ENCODE measurements at regions not wholly inside any gene's neighbourhood (a gene's known extent, or its start where the extent isn't known, plus 50 kb on each side); places are given as distances from the start of the nearest gene placed in this dataset.

- TF ChIP-seq ZNF565 (CRISPR knock-in tag; conservative IDR thresholded peaks at IDR 0.05; ENCODE audit: low read depth), result no peak
- no peak for TF ChIP-seq ZFP3 (CRISPR knock-in tag; IDR thresholded peaks at IDR 0.05)
- no peak for TF ChIP-seq RARB (CRISPR knock-in tag; IDR thresholded peaks at IDR 0.05)
- no peak for TF ChIP-seq ARNTL (CRISPR knock-in tag; IDR thresholded peaks at IDR 0.05; ENCODE audit: borderline replicate concordance, low read depth)
- no peak for TF ChIP-seq SNAI2 (CRISPR knock-in tag; IDR thresholded peaks at IDR 0.05)
- no peak for TF ChIP-seq TCF4 (CRISPR knock-in tag; IDR thresholded peaks at IDR 0.05; ENCODE audit: borderline replicate concordance)
- no peak for TF ChIP-seq CREB5 (CRISPR knock-in tag; IDR thresholded peaks at IDR 0.05; ENCODE audit: low read depth)
- no peak for TF ChIP-seq OSR1 (CRISPR knock-in tag; IDR thresholded peaks at IDR 0.05)
- TF ChIP-seq PATZ1 (CRISPR knock-in tag; IDR thresholded peaks at IDR 0.05; ENCODE audit: borderline replicate concordance), result no peak
- no peak for TF ChIP-seq ZNF8 (CRISPR knock-in tag; IDR thresholded peaks at IDR 0.05)
- TF ChIP-seq ISL1 (CRISPR knock-in tag; IDR thresholded peaks at IDR 0.05), result no peak
- TF ChIP-seq TSHZ2 (CRISPR knock-in tag; IDR thresholded peaks at IDR 0.05), result no peak
- no peak for TF ChIP-seq ZNF70 (CRISPR knock-in tag; IDR thresholded peaks at IDR 0.05)
Observed at GRCh38 chr5:73265641-73266040, 92.6 kb downstream of the TMEM174 start.
